Inflammatory macrophage treated with lipopolysaccharide for 1 hour (primary cell): ENCODE measurements at regions not wholly inside any gene's neighbourhood (a gene's known extent, or its start where the extent isn't known, plus 50 kb on each side); places are given as distances from the start of the nearest gene placed in this dataset.

Experiments used
- DNase-seq, 2 donors: peaks; one replicate each; pipeline ENCODE4 v3.0.0-alpha.2; 2020 to 2022

GRCh38 chr6:95511404-95511803, 65.9 kb upstream of the MANEA start:
- no peak for DNase-seq

- no peak for DNase-seq
These were observed 61.4 kb upstream of the MANEA start for GRCh38 chr6:95515975-95516374.

GRCh38 chr6:95517004-95517403, 60.3 kb upstream of the MANEA start:
- DNase-seq: no peak

- DNase-seq: no peak
These were observed 59.8 kb upstream of the MANEA start for GRCh38 chr6:95517568-95517967.

- no peak for DNase-seq
These were observed 58.6 kb upstream of the MANEA start for GRCh38 chr6:95518630-95519227.

GRCh38 chr6:95519228-95520037, 57.9 kb upstream of the MANEA start:
- no peak for DNase-seq

GRCh38 chr6:95521181-95521580, 56.2 kb upstream of the MANEA start:
- DNase-seq: no peak
